Gastroesophageal sphincter (tissue), 3 donors: ENCODE measurements at regions not wholly inside any gene's neighbourhood (a gene's known extent, or its start where the extent isn't known, plus 50 kb on each side); places are given as distances from the start of the nearest gene placed in this dataset.

Experiments used
- CTCF ChIP-seq, 4 experiments: fragments of 200-600 bp in 2 of 4; fragments of 450-650 bp in 2 of 4; sonication (generic) in 1 of 4; IDR thresholded peaks; one replicate each; pipeline ENCODE4 v1.5.1; 2017 to 2019; ENCODE audit warnings: antibody characterized with exemption in 4 of 4, mild to moderate bottlenecking in 2 of 4, moderate library complexity in 2 of 4
- POLR2A ChIP-seq, 2 donors: fragments of 450-650 bp; IDR thresholded peaks; one replicate each; pipeline ENCODE4 v1.6.1; 2017; ENCODE audit warnings: antibody characterized with exemption in 2 of 2, mild to moderate bottlenecking in 2 of 2, moderate library complexity in 1 of 2
- POLR2AphosphoS5 ChIP-seq: sonication (generic); formaldehyde crosslinking; IDR thresholded peaks from one replicate; pipeline ENCODE4 v1.6.1; 2017; ENCODE audit warnings: antibody characterized with exemption

DNA sequence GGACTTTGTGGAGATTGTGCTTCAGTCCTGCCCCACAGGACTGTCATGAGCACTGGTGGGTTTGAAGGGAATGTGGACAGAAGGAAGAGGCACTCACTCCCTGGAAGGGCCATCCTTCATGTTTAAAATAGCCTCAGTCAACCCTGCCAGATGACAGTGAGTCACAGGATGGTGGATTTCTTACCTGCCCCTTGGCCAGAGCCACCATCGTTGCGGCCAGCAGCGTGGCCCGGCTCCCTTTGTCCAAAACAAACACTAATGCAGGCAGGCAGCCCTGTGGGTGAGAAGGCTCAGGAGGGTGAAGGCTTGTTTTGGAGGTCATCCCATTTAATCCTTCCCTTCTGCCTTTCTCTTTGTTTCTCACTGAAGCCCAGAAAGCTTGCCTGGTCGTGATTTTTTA is 422.7 kb downstream of the CD83 start:
- TF ChIP-seq CTCF (IDR thresholded peaks at IDR 0.05) (no peak), POLR2A (IDR thresholded peaks at IDR 0.05) (no peak), POLR2AphosphoS5 (no peak)
